Cardiac fibroblast (primary cell): ENCODE measurements at regions not wholly inside any gene's neighbourhood (a gene's known extent, or its start where the extent isn't known, plus 50 kb on each side); places are given as distances from the start of the nearest gene placed in this dataset.
"Not testable (repeated sequence)": the region's sequence is repeated elsewhere in the genome, so short reads cannot be mapped to it uniquely, and the experiment has no call there.

Source experiments
- DNase-seq, 2 donors: peaks; one replicate each; pipeline versions ENCODE4 v3.0.0 to v3.0.0-alpha.2; 2010; ENCODE audit warnings: low read depth in 2 of 2
- H3K4me3 ChIP-seq, 2 donors: replicated peaks in 1 of 2; 1 replicate in 1 of 2; 2 replicates in 1 of 2; pipeline ENCODE4 v1.5.1; 2011; ENCODE audit warnings: low read depth in 2 of 2, low read length in 2 of 2, mild to moderate bottlenecking in 2 of 2, moderate library complexity in 1 of 2
- CTCF ChIP-seq: IDR thresholded peaks from one replicate; pipeline ENCODE4 v1.5.1; 2011; ENCODE audit warnings: low read depth, mild to moderate bottlenecking, low read length, inconsistent platforms

- H3K4me3 ChIP-seq, result no peak overlapping the region
- DNase-seq, result peak in 1 of 2 donors; percentile 6
- no peak for TF ChIP-seq CTCF
These were observed 75.5 kb upstream of the CLDN5 start for GRCh38 chr22:19599626-19600243.

GRCh38 chr22:19603346-19603745, 79.1 kb upstream of the CLDN5 start:
- DNase-seq, result not testable (repeated sequence)

GRCh38 chr22:19603767-19604166, 79.6 kb upstream of the CLDN5 start:
- no peak for TF ChIP-seq CTCF
- no peak for DNase-seq
- no peak overlapping the region for H3K4me3 ChIP-seq

More at GRCh38 chr22:19603346-19603745, 79.1 kb upstream of the CLDN5 start:
- not testable (repeated sequence) for H3K4me3 ChIP-seq

GRCh38 chr22:19604711-19605268, 80.6 kb upstream of the CLDN5 start:
- no peak for DNase-seq
- H3K4me3 ChIP-seq, result no peak overlapping the region
- TF ChIP-seq CTCF, result no peak

GRCh38 chr22:19605508-19606331, 81.5 kb upstream of the CLDN5 start:
- no peak overlapping the region for H3K4me3 ChIP-seq
- TF ChIP-seq CTCF, result no peak
- no peak for DNase-seq

- H3K4me3 ChIP-seq, result no peak overlapping the region
- DNase-seq, result no peak
- TF ChIP-seq CTCF, result no peak
These were observed 82.4 kb upstream of the CLDN5 start for GRCh38 chr22:19606332-19607191.
